HEK293T (cell line): ENCODE measurements at regions not wholly inside any gene's neighbourhood (a gene's known extent, or its start where the extent isn't known, plus 50 kb on each side); places are given as distances from the start of the nearest gene placed in this dataset.
"Not testable (repeated sequence)": the region's sequence is repeated elsewhere in the genome, so short reads cannot be mapped to it uniquely, and the experiment has no call there.

Experiments
- CTCF ChIA-PET: fragments of 350-600 bp; formaldehyde crosslinking; extraction: SDS; loops from one replicate; lab custom pipeline; 2021; ENCODE audit warnings: antibody characterized with exemption, inconsistent platforms; lab: Yijun Ruan, JAX
- POLR2A ChIA-PET: fragments of 350-600 bp; formaldehyde crosslinking; extraction: SDS; loops from one replicate; lab custom pipeline; 2020; ENCODE audit warnings: antibody characterized with exemption, inconsistent platforms; lab: Yijun Ruan, JAX
- DNase-seq: peaks from one replicate; pipeline ENCODE4 v3.0.0; 2012; ENCODE audit warnings: mixed read lengths; ENCODE audit errors: extremely low spot score
- ARNT ChIP-seq: fragments of 450-650 bp; IDR thresholded peaks from 2 replicates; pipeline ENCODE4 v1.6.1; 2017; ENCODE audit warnings: mild to moderate bottlenecking
- BHLHE40 ChIP-seq: fragments of 450-650 bp; IDR thresholded peaks from 2 replicates; pipeline ENCODE4 v1.6.1; 2016; ENCODE audit warnings: mild to moderate bottlenecking, moderate library complexity, borderline replicate concordance
- CTBP1 ChIP-seq: fragments of 450-650 bp; IDR thresholded peaks from 2 replicates; pipeline ENCODE4 v1.6.1; 2016; ENCODE audit warnings: borderline replicate concordance
- ELF4 ChIP-seq: fragments of 450-650 bp; IDR thresholded peaks from 2 replicates; pipeline ENCODE4 v1.6.1; 2017; ENCODE audit warnings: antibody characterized with exemption
- FOXA1 ChIP-seq: fragments of 450-650 bp; IDR thresholded peaks from 2 replicates; pipeline ENCODE4 v1.6.1; 2016; ENCODE audit warnings: mild to moderate bottlenecking
- FOXK2 ChIP-seq: fragments of 450-650 bp; IDR thresholded peaks from 2 replicates; pipeline ENCODE4 v1.6.1; 2016; ENCODE audit warnings: mild to moderate bottlenecking
- FOXM1 ChIP-seq: fragments of 450-650 bp; IDR thresholded peaks from 2 replicates; pipeline ENCODE4 v1.6.1; 2017; ENCODE audit warnings: mild to moderate bottlenecking, borderline replicate concordance
- HDGF ChIP-seq: fragments of 450-650 bp; IDR thresholded peaks from 2 replicates; pipeline ENCODE4 v1.6.1; 2017; ENCODE audit warnings: antibody characterized with exemption, borderline replicate concordance
- L3MBTL2 ChIP-seq: fragments of 450-650 bp; conservative IDR thresholded peaks from 2 replicates; pipeline ENCODE4 v1.6.1; 2016; ENCODE audit warnings: mild to moderate bottlenecking
- LEF1 ChIP-seq: fragments of 450-650 bp; IDR thresholded peaks from 2 replicates; pipeline ENCODE4 v1.6.1; 2017; ENCODE audit warnings: mild to moderate bottlenecking, borderline replicate concordance
- NFRKB ChIP-seq: fragments of 450-650 bp; IDR thresholded peaks from 2 replicates; pipeline ENCODE4 v1.6.1; 2016; ENCODE audit warnings: mild to moderate bottlenecking, moderate library complexity
- PKNOX1 ChIP-seq: fragments of 450-650 bp; IDR thresholded peaks from 2 replicates; pipeline ENCODE4 v1.6.1; 2016
- SP1 ChIP-seq: fragments of 450-650 bp; IDR thresholded peaks from 2 replicates; pipeline ENCODE4 v1.6.1; 2017
- SUZ12 ChIP-seq: fragments of 450-650 bp; IDR thresholded peaks from 2 replicates; pipeline ENCODE4 v1.6.1; 2016; ENCODE audit warnings: mild to moderate bottlenecking
- TARDBP ChIP-seq: fragments of 450-650 bp; IDR thresholded peaks from 2 replicates; pipeline ENCODE4 v1.6.1; 2016
- ZNF384 ChIP-seq: fragments of 450-650 bp; IDR thresholded peaks from 2 replicates; pipeline ENCODE4 v1.6.1; 2016

- POLR2A ChIA-PET = no interaction called here
- TF ChIP-seq ELF4 = no peak
- no peak for TF ChIP-seq SUZ12
- no peak for TF ChIP-seq ARNT
- TF ChIP-seq BHLHE40 = no peak
- no peak for TF ChIP-seq FOXM1
- no peak for TF ChIP-seq SP1
- TF ChIP-seq ZNF384 = no peak
- no peak for TF ChIP-seq NFRKB
- no peak for DNase-seq
- CTCF ChIA-PET = no interaction called here
Measured at GRCh38 chr1:234823191-234824176, 213.5 kb upstream of the IRF2BP2 start.

GRCh38 chr1:234821840-234822239, 211.9 kb upstream of the IRF2BP2 start:
- CTCF ChIA-PET = no interaction called here
- POLR2A ChIA-PET = no interaction called here
- TF ChIP-seq SUZ12 = no peak
- TF ChIP-seq TARDBP = no peak
- no peak for TF ChIP-seq FOXK2
- TF ChIP-seq HDGF = no peak
- no peak for DNase-seq

- TF ChIP-seq L3MBTL2 (no peak), BHLHE40 (no peak), ELF4 (no peak), FOXK2 (no peak), CTBP1 (no peak), TARDBP (no peak), LEF1 (no peak), ARNT (no peak), NFRKB (no peak), PKNOX1 (no peak), FOXA1 (no peak), HDGF (no peak), ZNF384 (no peak), SUZ12 (no peak), FOXM1 (no peak)
- DNase-seq = no peak
- CTCF ChIA-PET = no interaction called here
- POLR2A ChIA-PET = no interaction called here
Measured at GRCh38 chr1:234820597-234820996, 210.6 kb upstream of the IRF2BP2 start.

- POLR2A ChIA-PET, DNase-seq, CTCF ChIA-PET: not testable (repeated sequence)
Measured at GRCh38 chr1:234819845-234820244, 209.9 kb upstream of the IRF2BP2 start.

- POLR2A ChIA-PET, DNase-seq, CTCF ChIA-PET: not testable (repeated sequence)
Measured at GRCh38 chr1:234818040-234818387, 208.0 kb upstream of the IRF2BP2 start.

GRCh38 chr1:234817313-234818039, 207.5 kb upstream of the IRF2BP2 start:
- DNase-seq, POLR2A ChIA-PET, CTCF ChIA-PET: not testable (repeated sequence)

GRCh38 chr1:234816864-234817263, 206.9 kb upstream of the IRF2BP2 start:
- CTCF ChIA-PET, DNase-seq, POLR2A ChIA-PET: not testable (repeated sequence)

GRCh38 chr1:234816186-234816851, 206.3 kb upstream of the IRF2BP2 start:
- POLR2A ChIA-PET, DNase-seq, CTCF ChIA-PET: not testable (repeated sequence)

GRCh38 chr1:234815295-234815815, 205.4 kb upstream of the IRF2BP2 start:
- POLR2A ChIA-PET, CTCF ChIA-PET, DNase-seq: not testable (repeated sequence)

- CTCF ChIA-PET, POLR2A ChIA-PET, DNase-seq: not testable (repeated sequence)
Measured at GRCh38 chr1:234814235-234814634, 204.3 kb upstream of the IRF2BP2 start.

- CTCF ChIA-PET, POLR2A ChIA-PET, DNase-seq: not testable (repeated sequence)
Measured at GRCh38 chr1:234811824-234812223, 201.8 kb upstream of the IRF2BP2 start.

GRCh38 chr1:234810726-234811125, 200.7 kb upstream of the IRF2BP2 start:
- DNase-seq, POLR2A ChIA-PET, CTCF ChIA-PET: not testable (repeated sequence)

- CTCF ChIA-PET, DNase-seq, POLR2A ChIA-PET: not testable (repeated sequence)
Measured at GRCh38 chr1:234809854-234810245, 199.9 kb upstream of the IRF2BP2 start.
